Stomach (tissue), 4 donors: ENCODE measurements at regions not wholly inside any gene's neighbourhood (a gene's known extent, or its start where the extent isn't known, plus 50 kb on each side); places are given as distances from the start of the nearest gene placed in this dataset.

Source experiments
- EP300 ChIP-seq: sonication (generic); formaldehyde crosslinking; IDR thresholded peaks from one replicate; pipeline ENCODE4 v1.6.1; 2017; ENCODE audit warnings: antibody characterized with exemption
- POLR2A ChIP-seq, 4 donors: fragments of 450-650 bp; IDR thresholded peaks; one replicate each; pipeline ENCODE4 v1.6.1; 2016; ENCODE audit warnings: antibody characterized with exemption in 4 of 4, control low read depth in 2 of 4, mild to moderate bottlenecking in 1 of 4, moderate library complexity in 1 of 4
- POLR2AphosphoS5 ChIP-seq, 3 donors: sonication (generic); formaldehyde crosslinking; IDR thresholded peaks; one replicate each; pipeline ENCODE4 v1.6.1; 2016; ENCODE audit warnings: antibody characterized with exemption in 3 of 3
- TF ChIP-seq, protein P1 (sequence below), 7 experiments: fragments of 450-650 bp in 4 of 7; fragments of 200-600 bp in 3 of 7; sonication (generic) in 3 of 7; IDR thresholded peaks; one replicate each; pipeline ENCODE4 v1.5.1; 2016 to 2019; ENCODE audit warnings: antibody characterized with exemption in 7 of 7, control low read depth in 2 of 7, mild to moderate bottlenecking in 1 of 7

DNA sequence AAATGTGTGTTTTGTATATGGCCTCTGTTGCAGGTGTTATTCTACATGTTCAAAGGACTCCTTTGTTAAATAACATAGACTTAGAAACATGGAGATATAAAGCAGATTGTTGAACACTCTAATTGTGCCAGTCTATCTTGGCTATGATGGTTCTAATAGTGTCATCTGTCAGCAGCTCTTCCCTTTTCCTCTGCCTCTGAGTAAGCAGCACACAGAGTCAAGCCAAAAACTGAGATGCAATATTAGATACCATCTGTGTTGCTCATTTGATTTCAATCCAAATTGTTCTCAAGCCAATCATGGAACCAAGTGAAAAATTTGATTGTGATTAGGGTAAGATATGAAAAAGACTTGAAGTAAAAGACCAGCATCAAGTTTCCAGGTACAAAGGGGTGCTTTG lies 871.1 kb upstream of the MGAT4C start:
- TF ChIP-seq, protein P1, sequence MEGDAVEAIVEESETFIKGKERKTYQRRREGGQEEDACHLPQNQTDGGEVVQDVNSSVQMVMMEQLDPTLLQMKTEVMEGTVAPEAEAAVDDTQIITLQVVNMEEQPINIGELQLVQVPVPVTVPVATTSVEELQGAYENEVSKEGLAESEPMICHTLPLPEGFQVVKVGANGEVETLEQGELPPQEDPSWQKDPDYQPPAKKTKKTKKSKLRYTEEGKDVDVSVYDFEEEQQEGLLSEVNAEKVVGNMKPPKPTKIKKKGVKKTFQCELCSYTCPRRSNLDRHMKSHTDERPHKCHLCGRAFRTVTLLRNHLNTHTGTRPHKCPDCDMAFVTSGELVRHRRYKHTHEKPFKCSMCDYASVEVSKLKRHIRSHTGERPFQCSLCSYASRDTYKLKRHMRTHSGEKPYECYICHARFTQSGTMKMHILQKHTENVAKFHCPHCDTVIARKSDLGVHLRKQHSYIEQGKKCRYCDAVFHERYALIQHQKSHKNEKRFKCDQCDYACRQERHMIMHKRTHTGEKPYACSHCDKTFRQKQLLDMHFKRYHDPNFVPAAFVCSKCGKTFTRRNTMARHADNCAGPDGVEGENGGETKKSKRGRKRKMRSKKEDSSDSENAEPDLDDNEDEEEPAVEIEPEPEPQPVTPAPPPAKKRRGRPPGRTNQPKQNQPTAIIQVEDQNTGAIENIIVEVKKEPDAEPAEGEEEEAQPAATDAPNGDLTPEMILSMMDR (IDR thresholded peaks at IDR 0.05): no peak
- no peak for TF ChIP-seq EP300
- no peak for TF ChIP-seq POLR2A (IDR thresholded peaks at IDR 0.05)
- TF ChIP-seq POLR2AphosphoS5 (IDR thresholded peaks at IDR 0.05): no peak
